ENCODE measurements at regions not wholly inside any gene's neighbourhood (a gene's known extent, or its start where the extent isn't known, plus 50 kb on each side); places are given as distances from the start of the nearest gene placed in this dataset.

GRCh38 chr7:47083476-47084250 lies 498.2 kb downstream of the TNS3 start:
- no peak for DNase-seq (ENCODE audit: extremely low spot score)
- TF ChIP-seq CTBP1 (IDR thresholded peaks at IDR 0.05; ENCODE audit: borderline replicate concordance): no peak
- TF ChIP-seq NFRKB (IDR thresholded peaks at IDR 0.05): no peak
- no peak for TF ChIP-seq ELF4 (IDR thresholded peaks at IDR 0.05)
- TF ChIP-seq BHLHE40 (IDR thresholded peaks at IDR 0.05; ENCODE audit: borderline replicate concordance): no peak
- no peak for TF ChIP-seq L3MBTL2 (conservative IDR thresholded peaks at IDR 0.05)
- TF ChIP-seq SUZ12 (IDR thresholded peaks at IDR 0.05): no peak
- no peak for TF ChIP-seq SP1 (IDR thresholded peaks at IDR 0.05)
- no peak for TF ChIP-seq TARDBP (IDR thresholded peaks at IDR 0.05)
- no peak for TF ChIP-seq ARNT (IDR thresholded peaks at IDR 0.05)
- TF ChIP-seq ZNF384 (IDR thresholded peaks at IDR 0.05): no peak
- TF ChIP-seq HDGF (IDR thresholded peaks at IDR 0.05; ENCODE audit: borderline replicate concordance): no peak
- TF ChIP-seq PKNOX1 (IDR thresholded peaks at IDR 0.05): no peak
- ChIA-PET CTCF (interaction anchor here (0.9 kb wide), 1 partner anchor 17 kb away, joined by 4 read pairs; no protein-coding TSS in a partner anchor), POLR2A (no interaction called here)

DNA sequence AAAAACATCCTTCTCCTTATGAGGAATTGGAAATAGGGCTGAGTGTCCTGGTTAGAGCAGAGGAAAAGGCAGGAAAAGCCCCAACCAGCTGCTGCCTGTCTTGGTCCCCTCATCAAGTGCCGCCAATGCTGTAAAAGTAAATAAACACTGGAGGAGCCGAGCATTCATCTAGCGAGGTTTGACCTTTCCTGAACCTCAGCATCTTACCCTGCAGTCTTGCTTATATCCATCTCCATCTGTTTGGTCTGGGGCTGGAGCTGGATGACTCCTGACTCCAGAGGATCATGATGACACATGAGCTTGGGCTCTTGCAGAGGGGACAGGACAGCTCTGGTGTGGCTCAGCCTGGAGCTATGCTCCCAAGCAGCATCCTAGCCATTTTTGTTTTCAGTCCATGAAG lies 501.1 kb downstream of the TNS3 start:
- ChIA-PET CTCF (no interaction called here), POLR2A (no interaction called here)
- TF ChIP-seq ELF4 (IDR thresholded peaks at IDR 0.05) (no peak), FOXM1 (IDR thresholded peaks at IDR 0.05; ENCODE audit: borderline replicate concordance) (no peak), ZNF384 (IDR thresholded peaks at IDR 0.05) (no peak), FOXK2 (IDR thresholded peaks at IDR 0.05) (no peak), ARNT (IDR thresholded peaks at IDR 0.05) (no peak), SP1 (IDR thresholded peaks at IDR 0.05) (no peak), PKNOX1 (IDR thresholded peaks at IDR 0.05) (no peak), L3MBTL2 (conservative IDR thresholded peaks at IDR 0.05) (no peak), SUZ12 (IDR thresholded peaks at IDR 0.05) (no peak), LEF1 (IDR thresholded peaks at IDR 0.05; ENCODE audit: borderline replicate concordance) (no peak), HDGF (IDR thresholded peaks at IDR 0.05; ENCODE audit: borderline replicate concordance) (no peak), FOXA1 (IDR thresholded peaks at IDR 0.05) (no peak), CTBP1 (IDR thresholded peaks at IDR 0.05; ENCODE audit: borderline replicate concordance) (no peak), BHLHE40 (IDR thresholded peaks at IDR 0.05; ENCODE audit: borderline replicate concordance) (no peak), NFRKB (IDR thresholded peaks at IDR 0.05) (no peak), TARDBP (IDR thresholded peaks at IDR 0.05) (no peak)
- DNase-seq (ENCODE audit: extremely low spot score): no peak

DNA sequence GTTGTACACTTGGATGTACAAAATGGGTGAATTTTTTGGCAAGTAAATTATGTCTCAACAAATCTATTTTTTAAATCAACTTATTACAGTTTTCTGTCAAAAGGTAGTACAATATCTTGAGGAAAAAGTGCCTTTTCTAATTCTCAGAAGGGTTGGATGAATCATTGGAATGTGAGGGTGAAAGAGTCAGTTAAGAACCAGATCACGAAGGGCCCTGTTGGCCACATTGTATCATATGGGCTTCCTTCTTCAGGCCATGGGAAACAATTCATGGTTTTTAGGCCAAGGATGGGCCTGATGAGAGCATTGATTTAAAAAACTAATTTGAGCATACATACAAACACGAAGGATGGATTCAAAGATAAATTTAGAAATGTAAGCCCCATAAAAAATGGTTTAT lies 503.7 kb downstream of the TNS3 start:
- no peak for DNase-seq (ENCODE audit: extremely low spot score)

GRCh38 chr7:47074702-47075153 lies 507.2 kb downstream of the TNS3 start:
- no peak for TF ChIP-seq L3MBTL2 (conservative IDR thresholded peaks at IDR 0.05)
- TF ChIP-seq ARNT (IDR thresholded peaks at IDR 0.05): no peak
- no peak for TF ChIP-seq ELF4 (IDR thresholded peaks at IDR 0.05)
- no peak for TF ChIP-seq SUZ12 (IDR thresholded peaks at IDR 0.05)
- TF ChIP-seq FOXM1 (IDR thresholded peaks at IDR 0.05; ENCODE audit: borderline replicate concordance): no peak
- TF ChIP-seq NFRKB (IDR thresholded peaks at IDR 0.05): no peak
- no peak for TF ChIP-seq TARDBP (IDR thresholded peaks at IDR 0.05)
- TF ChIP-seq BHLHE40 (IDR thresholded peaks at IDR 0.05; ENCODE audit: borderline replicate concordance): no peak
- no peak for TF ChIP-seq LEF1 (IDR thresholded peaks at IDR 0.05; ENCODE audit: borderline replicate concordance)
- TF ChIP-seq ZNF384 (IDR thresholded peaks at IDR 0.05): no peak
- TF ChIP-seq FOXK2 (IDR thresholded peaks at IDR 0.05): no peak
- no peak for TF ChIP-seq CTBP1 (IDR thresholded peaks at IDR 0.05; ENCODE audit: borderline replicate concordance)
- TF ChIP-seq PKNOX1 (IDR thresholded peaks at IDR 0.05): no peak
- no peak for TF ChIP-seq SP1 (IDR thresholded peaks at IDR 0.05)
- TF ChIP-seq FOXA1 (IDR thresholded peaks at IDR 0.05): no peak
- no peak for TF ChIP-seq HDGF (IDR thresholded peaks at IDR 0.05; ENCODE audit: borderline replicate concordance)
- CTCF ChIA-PET: no interaction called here
- POLR2A ChIA-PET: no interaction called here
- DNase-seq (ENCODE audit: extremely low spot score): no peak

More for the DNA sequence above, 503.7 kb downstream of the TNS3 start:
- CTCF ChIA-PET: no interaction called here
- POLR2A ChIA-PET: no interaction called here
- TF ChIP-seq LEF1 (IDR thresholded peaks at IDR 0.05; ENCODE audit: borderline replicate concordance) (no peak), L3MBTL2 (conservative IDR thresholded peaks at IDR 0.05) (no peak), TARDBP (IDR thresholded peaks at IDR 0.05) (no peak), SUZ12 (IDR thresholded peaks at IDR 0.05) (no peak), FOXA1 (IDR thresholded peaks at IDR 0.05) (no peak), ARNT (IDR thresholded peaks at IDR 0.05) (no peak), HDGF (IDR thresholded peaks at IDR 0.05; ENCODE audit: borderline replicate concordance) (no peak), CTBP1 (IDR thresholded peaks at IDR 0.05; ENCODE audit: borderline replicate concordance) (no peak), PKNOX1 (IDR thresholded peaks at IDR 0.05) (no peak), FOXM1 (IDR thresholded peaks at IDR 0.05; ENCODE audit: borderline replicate concordance) (no peak), NFRKB (IDR thresholded peaks at IDR 0.05) (no peak), ELF4 (IDR thresholded peaks at IDR 0.05) (no peak), FOXK2 (IDR thresholded peaks at IDR 0.05) (no peak), ZNF384 (IDR thresholded peaks at IDR 0.05) (no peak), SP1 (IDR thresholded peaks at IDR 0.05) (no peak), BHLHE40 (IDR thresholded peaks at IDR 0.05; ENCODE audit: borderline replicate concordance) (no peak)

GRCh38 chr7:47073284-47073683 lies 508.6 kb downstream of the TNS3 start:
- TF ChIP-seq ZNF384 (IDR thresholded peaks at IDR 0.05) (no peak), SP1 (IDR thresholded peaks at IDR 0.05) (no peak), L3MBTL2 (conservative IDR thresholded peaks at IDR 0.05) (no peak), FOXA1 (IDR thresholded peaks at IDR 0.05) (no peak), NFRKB (IDR thresholded peaks at IDR 0.05) (no peak), FOXM1 (IDR thresholded peaks at IDR 0.05; ENCODE audit: borderline replicate concordance) (no peak), LEF1 (IDR thresholded peaks at IDR 0.05; ENCODE audit: borderline replicate concordance) (no peak), BHLHE40 (IDR thresholded peaks at IDR 0.05; ENCODE audit: borderline replicate concordance) (no peak), SUZ12 (IDR thresholded peaks at IDR 0.05) (no peak), HDGF (IDR thresholded peaks at IDR 0.05; ENCODE audit: borderline replicate concordance) (no peak), TARDBP (IDR thresholded peaks at IDR 0.05) (no peak), ARNT (IDR thresholded peaks at IDR 0.05) (no peak), CTBP1 (IDR thresholded peaks at IDR 0.05; ENCODE audit: borderline replicate concordance) (no peak), ELF4 (IDR thresholded peaks at IDR 0.05) (no peak), PKNOX1 (IDR thresholded peaks at IDR 0.05) (no peak), FOXK2 (IDR thresholded peaks at IDR 0.05) (no peak)
- DNase-seq (ENCODE audit: extremely low spot score): no peak
- ChIA-PET CTCF (no interaction called here), POLR2A (no interaction called here)

Measured in HEK293T (cell line).